B cell (primary cell): ENCODE measurements at regions not wholly inside any gene's neighbourhood (a gene's known extent, or its start where the extent isn't known, plus 50 kb on each side); places are given as distances from the start of the nearest gene placed in this dataset.

Source experiments
- ATAC-seq: fragments of 200-7000 bp; cut with Tn5 transposase; one replicate; pipeline ENCODE4 v1.10.0; 2021; ENCODE audit warnings: low read depth, mild to moderate bottlenecking, moderate number of reproducible peaks, moderate library complexity
- CTCF ChIA-PET: fragments of 350-600 bp; sonication (Branson Sonifier 250); formaldehyde crosslinking; loops from one replicate; lab custom pipeline; 2021; ENCODE audit warnings: antibody characterized with exemption, inconsistent platforms; lab: Charles Lee
- POLR2A ChIA-PET: fragments of 350-600 bp; sonication (Branson Sonifier 250); formaldehyde crosslinking; loops from one replicate; lab custom pipeline; 2021; ENCODE audit warnings: antibody characterized with exemption; lab: Charles Lee
- DNase-seq: peaks from one replicate; pipeline ENCODE4 v3.0.0; 2013
- H2AFZ ChIP-seq: 2 replicates; pipeline ENCODE4 v1.6.1; 2012; ENCODE audit warnings: mild to moderate bottlenecking, low read depth, low read length; ENCODE audit not compliant: insufficient read depth, poor library complexity, severe bottlenecking
- H3K27ac ChIP-seq, 2 donors: 1 replicate in 1 of 2; 2 replicates in 1 of 2; pipeline ENCODE4 v1.5.1; 2012 to 2013; ENCODE audit warnings: low read length in 2 of 2, mild to moderate bottlenecking in 2 of 2, moderate library complexity in 1 of 2
- H3K27me3 ChIP-seq, 4 experiments: fragments of 200-600 bp in 1 of 4; sonication (generic) in 1 of 4; replicated peaks in 1 of 4; 1 replicate in 2 of 4; 2 replicates in 2 of 4; pipeline versions ENCODE4 v1.6.1 to v1.7.0; 2013 to 2016; ENCODE audit warnings: low read length in 3 of 4, mild to moderate bottlenecking in 2 of 4, mixed read lengths in 1 of 4, moderate library complexity in 1 of 4; ENCODE audit not compliant: insufficient read depth in 4 of 4, control insufficient read depth in 3 of 4; ENCODE audit errors: control extremely low read depth in 1 of 4
- H3K36me3 ChIP-seq, 2 experiments: replicated peaks in 1 of 2; 1 replicate in 1 of 2; 2 replicates in 1 of 2; pipeline versions ENCODE4 v1.6.1 to v1.7.1; 2013; ENCODE audit warnings: low read length in 1 of 2; ENCODE audit not compliant: insufficient read depth in 2 of 2, control insufficient read depth in 1 of 2; ENCODE audit errors: control extremely low read depth in 1 of 2, extremely low read depth in 1 of 2
- H3K4me1 ChIP-seq, 2 donors: fragments of 200-600 bp in 1 of 2; sonication (generic) in 1 of 2; 1 replicate in 1 of 2; 2 replicates in 1 of 2; pipeline versions ENCODE4 v1.5.1 to v1.6.1; 2013 to 2017; ENCODE audit warnings: low read length in 2 of 2; ENCODE audit not compliant: control insufficient read depth in 2 of 2, insufficient read depth in 2 of 2
- H3K4me2 ChIP-seq: replicated peaks from 2 replicates; pipeline ENCODE3; 2012; ENCODE audit warnings: mild to moderate bottlenecking, low read depth, low read length; ENCODE audit not compliant: poor library complexity, severe bottlenecking
- H3K4me3 ChIP-seq, 5 experiments: fragments of 200-600 bp in 1 of 5; sonication (generic) in 1 of 5; 1 replicate in 3 of 5; 2 replicates in 2 of 5; pipeline versions ENCODE4 v1.5.1 to v1.7.0; 2011 to 2016; ENCODE audit warnings: low read length in 4 of 5, mild to moderate bottlenecking in 4 of 5, low read depth in 2 of 5, control low read depth in 1 of 5, moderate library complexity in 1 of 5; ENCODE audit not compliant: insufficient read depth in 1 of 5; ENCODE audit errors: control extremely low read depth in 1 of 5, extremely low read depth in 1 of 5
- H3K79me2 ChIP-seq: fragments of 200-600 bp; sonication (generic); one replicate; pipeline ENCODE4 v1.6.0; 2016; ENCODE audit warnings: low read length; ENCODE audit not compliant: control insufficient read depth, insufficient read depth
- H3K9ac ChIP-seq: fragments of 200-600 bp; sonication (generic); 2 replicates; pipeline ENCODE4 v1.6.1; 2017; ENCODE audit warnings: mild to moderate bottlenecking, low read length, moderate library complexity
- H3K9me3 ChIP-seq, 3 donors: one replicate each; pipeline versions ENCODE4 v1.6.1 to v1.7.1; 2013; ENCODE audit warnings: low read length in 2 of 3; ENCODE audit not compliant: control insufficient read depth in 2 of 3, insufficient read depth in 1 of 3; ENCODE audit errors: control extremely low read depth in 1 of 3
- H4K20me1 ChIP-seq: 2 replicates; pipeline ENCODE4 v1.6.0; 2012; ENCODE audit warnings: mild to moderate bottlenecking, low read length; ENCODE audit not compliant: insufficient read depth, control insufficient read depth, poor library complexity, severe bottlenecking
- H3K27ac Mint-ChIP-seq: one replicate; pipeline ENCODE4 v1.8.0; 2021; ENCODE audit warnings: mixed read lengths
- H3K27me3 Mint-ChIP-seq: one replicate; pipeline ENCODE4 v1.8.0; 2021; ENCODE audit warnings: mixed read lengths
- H3K4me1 Mint-ChIP-seq: one replicate; pipeline ENCODE4 v1.8.0; 2021; ENCODE audit warnings: mixed read lengths
- H3K4me3 Mint-ChIP-seq: one replicate; pipeline ENCODE4 v1.8.0; 2021; ENCODE audit warnings: mixed read lengths
- H3K9me3 Mint-ChIP-seq: one replicate; pipeline ENCODE4 v1.8.0; 2022; ENCODE audit warnings: mixed read lengths; ENCODE audit not compliant: insufficient read depth
- CTCF ChIP-seq: fragments of 200-600 bp; IDR thresholded peaks from one replicate; pipeline ENCODE4 v1.8.0; 2022; ENCODE audit warnings: antibody characterized with exemption, mild to moderate bottlenecking
- EZH2 ChIP-seq: IDR thresholded peaks from 2 replicates; pipeline ENCODE4 v1.6.1; 2012; ENCODE audit warnings: borderline replicate concordance, low read depth, mild to moderate bottlenecking, moderate library complexity, low read length; ENCODE audit not compliant: insufficient read depth, poor library complexity, severe bottlenecking
- WGBS: methylation state at CpG from one replicate; pipeline ENCODE4 v1.1.5; 2013; ENCODE audit warnings: missing lambda C conversion rate; ENCODE audit not compliant: insufficient coverage; 5-methylcytosine and 5-hydroxymethylcytosine counted together
- intact Hi-C: fragments of 100-400 bp; cut with micrococcal nuclease; formaldehyde crosslinking; loops from one replicate; pipeline ENCODE4 v1.10.0; 2022

- no peaks in the 10 kb centered on the region for H4K20me1 ChIP-seq
- Mint-ChIP-seq H3K4me3 (no peak overlapping the region), H3K4me1 (no peaks in the 10 kb centered on the region), H3K9me3 (no peaks in the 10 kb centered on the region), H3K27ac (no peak overlapping the region), H3K27me3 (peaks cover 10% of the 10 kb centered on the region)
- H3K36me3 ChIP-seq: no peaks in the 10 kb centered on the region
- no peaks in the 10 kb centered on the region for H3K79me2 ChIP-seq
- no peaks in the 10 kb centered on the region for H3K27me3 ChIP-seq
- H3K4me2 ChIP-seq: no peak overlapping the region
- POLR2A ChIA-PET: no interaction called here
- H2AFZ ChIP-seq: no peak overlapping the region
- no peak overlapping the region for H3K4me3 ChIP-seq
- CTCF ChIA-PET: no interaction called here
- intact Hi-C loops: no loop called here
- no peak overlapping the region for H3K9ac ChIP-seq
- TF ChIP-seq EZH2: no peak
- no peak for TF ChIP-seq CTCF
- no peak for DNase-seq
- H3K9me3 ChIP-seq: no peaks in the 10 kb centered on the region
- H3K4me1 ChIP-seq: no peaks in the 10 kb centered on the region
- 71% methylated on average over 2 of the region's 3 CpGs for WGBS
- H3K27ac ChIP-seq: no peak overlapping the region
- ATAC-seq: no peak
These were observed 866.1 kb upstream of the ID2 start for GRCh38 chr2:7815726-7816125.

- Mint-ChIP-seq H3K27ac (no peak overlapping the region), H3K4me3 (no peak overlapping the region), H3K9me3 (no peaks in the 10 kb centered on the region), H3K4me1 (no peaks in the 10 kb centered on the region), H3K27me3 (peaks cover 10% of the 10 kb centered on the region)
- no peak for TF ChIP-seq CTCF
- no peak for TF ChIP-seq EZH2
- Histone ChIP-seq H3K4me1 (no peaks in the 10 kb centered on the region), H3K36me3 (no peaks in the 10 kb centered on the region), H3K9ac (no peak overlapping the region), H2AFZ (no peak overlapping the region), H3K4me2 (no peak overlapping the region), H3K4me3 (no peak overlapping the region), H3K27ac (no peak overlapping the region), H3K79me2 (no peaks in the 10 kb centered on the region), H3K27me3 (no peaks in the 10 kb centered on the region), H3K9me3 (no peaks in the 10 kb centered on the region), H4K20me1 (no peaks in the 10 kb centered on the region)
- WGBS: 91% methylated on average over 3 of the region's 7 CpGs
- CTCF ChIA-PET: no interaction called here
- DNase-seq: no peak
- POLR2A ChIA-PET: no interaction called here
- intact Hi-C loops: no loop called here
- no peak for ATAC-seq
These were observed 865.6 kb upstream of the ID2 start for GRCh38 chr2:7816233-7816632.
